Stomach (tissue), 4 donors: ENCODE measurements at regions not wholly inside any gene's neighbourhood (a gene's known extent, or its start where the extent isn't known, plus 50 kb on each side); places are given as distances from the start of the nearest gene placed in this dataset.

ENCODE experiments used
- EP300 ChIP-seq: sonication (generic); formaldehyde crosslinking; IDR thresholded peaks from one replicate; pipeline ENCODE4 v1.6.1; 2017; ENCODE audit warnings: antibody characterized with exemption
- POLR2A ChIP-seq, 4 donors: fragments of 450-650 bp; IDR thresholded peaks; one replicate each; pipeline ENCODE4 v1.6.1; 2016; ENCODE audit warnings: antibody characterized with exemption in 4 of 4, control low read depth in 2 of 4, mild to moderate bottlenecking in 1 of 4, moderate library complexity in 1 of 4
- POLR2AphosphoS5 ChIP-seq, 3 donors: sonication (generic); formaldehyde crosslinking; IDR thresholded peaks; one replicate each; pipeline ENCODE4 v1.6.1; 2016; ENCODE audit warnings: antibody characterized with exemption in 3 of 3
- TF ChIP-seq, protein P1 (sequence below), 7 experiments: fragments of 450-650 bp in 4 of 7; fragments of 200-600 bp in 3 of 7; sonication (generic) in 3 of 7; IDR thresholded peaks; one replicate each; pipeline ENCODE4 v1.5.1; 2016 to 2019; ENCODE audit warnings: antibody characterized with exemption in 7 of 7, control low read depth in 2 of 7, mild to moderate bottlenecking in 1 of 7

DNA sequence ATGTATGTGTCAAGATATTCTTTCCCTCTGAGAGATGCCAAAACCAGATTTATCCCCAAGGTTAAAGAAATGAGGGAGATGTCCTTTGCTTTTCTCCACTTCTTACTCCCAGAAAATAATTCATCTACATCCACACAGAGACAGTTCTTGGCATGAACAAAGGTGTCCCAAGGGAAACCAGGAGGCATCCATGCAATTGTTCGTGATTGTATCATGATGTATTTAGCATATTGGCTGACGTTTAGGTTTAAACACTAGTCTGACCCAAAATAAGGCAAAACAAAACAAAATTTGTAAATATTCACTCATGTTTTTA lies 223.9 kb downstream of the C7orf25 start:
- TF ChIP-seq POLR2A (IDR thresholded peaks at IDR 0.05), result no peak
- TF ChIP-seq, protein P1, sequence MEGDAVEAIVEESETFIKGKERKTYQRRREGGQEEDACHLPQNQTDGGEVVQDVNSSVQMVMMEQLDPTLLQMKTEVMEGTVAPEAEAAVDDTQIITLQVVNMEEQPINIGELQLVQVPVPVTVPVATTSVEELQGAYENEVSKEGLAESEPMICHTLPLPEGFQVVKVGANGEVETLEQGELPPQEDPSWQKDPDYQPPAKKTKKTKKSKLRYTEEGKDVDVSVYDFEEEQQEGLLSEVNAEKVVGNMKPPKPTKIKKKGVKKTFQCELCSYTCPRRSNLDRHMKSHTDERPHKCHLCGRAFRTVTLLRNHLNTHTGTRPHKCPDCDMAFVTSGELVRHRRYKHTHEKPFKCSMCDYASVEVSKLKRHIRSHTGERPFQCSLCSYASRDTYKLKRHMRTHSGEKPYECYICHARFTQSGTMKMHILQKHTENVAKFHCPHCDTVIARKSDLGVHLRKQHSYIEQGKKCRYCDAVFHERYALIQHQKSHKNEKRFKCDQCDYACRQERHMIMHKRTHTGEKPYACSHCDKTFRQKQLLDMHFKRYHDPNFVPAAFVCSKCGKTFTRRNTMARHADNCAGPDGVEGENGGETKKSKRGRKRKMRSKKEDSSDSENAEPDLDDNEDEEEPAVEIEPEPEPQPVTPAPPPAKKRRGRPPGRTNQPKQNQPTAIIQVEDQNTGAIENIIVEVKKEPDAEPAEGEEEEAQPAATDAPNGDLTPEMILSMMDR (IDR thresholded peaks at IDR 0.05), result no peak
- no peak for TF ChIP-seq POLR2AphosphoS5 (IDR thresholded peaks at IDR 0.05)
- no peak for TF ChIP-seq EP300
